MV-4-11 (cell line): ENCODE measurements at regions not wholly inside any gene's neighbourhood (a gene's known extent, or its start where the extent isn't known, plus 50 kb on each side); places are given as distances from the start of the nearest gene placed in this dataset.

Experiments used
- DNase-seq: peaks from one replicate; lab custom pipeline; 2025; lab: John Stamatoyannopoulos, UW

GRCh38 chr7:42289473-42289872 lies 52.5 kb upstream of the GLI3 start:
- no peak for DNase-seq
